PC-9 (cell line): ENCODE measurements at regions not wholly inside any gene's neighbourhood (a gene's known extent, or its start where the extent isn't known, plus 50 kb on each side); places are given as distances from the start of the nearest gene placed in this dataset.

ENCODE experiments used
- BruUV-seq: library from RNA; stranded (reverse); fragments of 400-500 nt; replicated peaks from 2 replicates; lab custom pipeline; 2021; lab: Mats Ljungman, UMichigan
- CTCF ChIA-PET: fragments of 300-600 bp; sonication (Branson Sonifier 250); formaldehyde crosslinking; loops from one replicate; lab custom pipeline; 2022; ENCODE audit warnings: antibody characterized with exemption; lab: Charles Lee
- POLR2A ChIA-PET: fragments of 300-600 bp; sonication (Branson Sonifier 250); formaldehyde crosslinking; loops from one replicate; lab custom pipeline; 2022; ENCODE audit warnings: antibody characterized with exemption; ENCODE audit not compliant: unreplicated experiment; lab: Charles Lee
- DNase-seq, 2 experiments: peaks; one replicate each; pipeline versions ENCODE4 v3.0.0 to v3.0.0-alpha.2; 2015 to 2022; ENCODE audit warnings: mixed read lengths in 1 of 2
- H2AFZ ChIP-seq: fragments of 200-600 bp; sonication (generic); 2 replicates; pipeline ENCODE4 v1.8.1; 2017; ENCODE audit warnings: antibody characterized with exemption
- H3F3A ChIP-seq: fragments of 200-600 bp; sonication (generic); 2 replicates; pipeline ENCODE4 v1.8.1; 2017; ENCODE audit warnings: antibody characterized with exemption, mild to moderate bottlenecking, low read depth; ENCODE audit not compliant: insufficient read depth
- H3K27ac ChIP-seq: fragments of 200-600 bp; sonication (generic); 2 replicates; pipeline ENCODE4 v1.6.1; 2016; ENCODE audit warnings: mixed run types
- H3K27me3 ChIP-seq: fragments of 200-600 bp; sonication (generic); 2 replicates; pipeline ENCODE4 v1.6.1; 2016; ENCODE audit warnings: low read depth, mixed run types; ENCODE audit not compliant: insufficient read depth
- H3K36me3 ChIP-seq: fragments of 200-600 bp; sonication (generic); 2 replicates; pipeline ENCODE4 v1.6.1; 2016; ENCODE audit warnings: low read depth, mixed run types
- H3K4me1 ChIP-seq: fragments of 200-600 bp; sonication (generic); replicated peaks from 2 replicates; pipeline ENCODE4 v1.6.1; 2016; ENCODE audit warnings: mixed run types; ENCODE audit not compliant: insufficient read depth
- H3K4me2 ChIP-seq: fragments of 200-600 bp; sonication (generic); 2 replicates; pipeline ENCODE4 v1.6.1; 2017; ENCODE audit warnings: mixed run types
- H3K4me3 ChIP-seq: fragments of 200-600 bp; sonication (generic); 2 replicates; pipeline ENCODE4 v1.6.1; 2016; ENCODE audit warnings: mixed run types
- H3K79me2 ChIP-seq: fragments of 200-600 bp; sonication (generic); 2 replicates; pipeline ENCODE4 v1.6.1; 2017; ENCODE audit warnings: low read depth, mixed run types
- H3K9me2 ChIP-seq: fragments of 200-600 bp; sonication (generic); 2 replicates; pipeline ENCODE4 v1.8.1; 2017; ENCODE audit warnings: mild to moderate bottlenecking; ENCODE audit not compliant: insufficient read depth
- H3K9me3 ChIP-seq: fragments of 200-600 bp; sonication (generic); 2 replicates; pipeline ENCODE4 v1.8.1; 2016; ENCODE audit warnings: low read depth; ENCODE audit not compliant: insufficient read depth
- H4K20me1 ChIP-seq: fragments of 200-600 bp; sonication (generic); 2 replicates; pipeline ENCODE4 v1.8.1; 2017; ENCODE audit not compliant: insufficient read depth
- EZH2 ChIP-seq: fragments of 200-600 bp; sonication (generic); IDR thresholded peaks from 2 replicates; pipeline ENCODE4 v1.8.0; 2017; ENCODE audit warnings: antibody characterized with exemption, low read depth
- intact Hi-C: fragments of 100-400 bp; cut with micrococcal nuclease; formaldehyde crosslinking; loops from one replicate; pipeline ENCODE4 v1.10.0; 2022; ENCODE audit not compliant: unreplicated experiment
- TF ChIP-seq, protein P1 (sequence below): fragments of 200-600 bp; sonication (generic); conservative IDR thresholded peaks from 2 replicates; pipeline ENCODE4 v1.6.1; 2017; ENCODE audit warnings: mixed run types, antibody characterized with exemption, mild to moderate bottlenecking, moderate library complexity

DNA sequence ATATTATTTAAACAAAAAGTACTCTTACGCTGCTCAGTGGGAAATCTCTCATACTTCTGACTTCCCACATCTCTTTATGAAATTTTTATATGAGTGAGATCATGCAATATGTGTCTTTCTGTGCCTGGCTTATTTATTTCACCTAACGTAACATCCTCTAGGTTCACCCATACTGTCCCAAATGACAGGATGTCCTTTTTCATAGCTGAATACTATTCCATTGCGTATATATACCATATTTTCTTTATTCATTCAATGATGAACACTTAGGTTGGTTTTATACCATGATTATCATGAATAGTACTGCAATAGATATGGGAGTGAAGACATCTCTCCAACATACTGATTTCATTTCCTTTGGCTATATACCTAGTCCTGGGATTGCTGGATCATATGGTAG, 57.8 kb upstream of the TPP2 start:
- no peak overlapping the region for H3K27ac ChIP-seq
- ChIA-PET CTCF (no interaction called here), POLR2A (no interaction called here)
- H4K20me1 ChIP-seq: no peaks in the 10 kb centered on the region
- no TSS peak for BruUV-seq
- no peak overlapping the region for H3K4me3 ChIP-seq
- H3F3A ChIP-seq: no peaks in the 10 kb centered on the region
- no peaks in the 10 kb centered on the region for H3K9me2 ChIP-seq
- H3K4me1 ChIP-seq: no peaks in the 10 kb centered on the region
- H3K79me2 ChIP-seq: no peaks in the 10 kb centered on the region
- TF ChIP-seq, protein P1, sequence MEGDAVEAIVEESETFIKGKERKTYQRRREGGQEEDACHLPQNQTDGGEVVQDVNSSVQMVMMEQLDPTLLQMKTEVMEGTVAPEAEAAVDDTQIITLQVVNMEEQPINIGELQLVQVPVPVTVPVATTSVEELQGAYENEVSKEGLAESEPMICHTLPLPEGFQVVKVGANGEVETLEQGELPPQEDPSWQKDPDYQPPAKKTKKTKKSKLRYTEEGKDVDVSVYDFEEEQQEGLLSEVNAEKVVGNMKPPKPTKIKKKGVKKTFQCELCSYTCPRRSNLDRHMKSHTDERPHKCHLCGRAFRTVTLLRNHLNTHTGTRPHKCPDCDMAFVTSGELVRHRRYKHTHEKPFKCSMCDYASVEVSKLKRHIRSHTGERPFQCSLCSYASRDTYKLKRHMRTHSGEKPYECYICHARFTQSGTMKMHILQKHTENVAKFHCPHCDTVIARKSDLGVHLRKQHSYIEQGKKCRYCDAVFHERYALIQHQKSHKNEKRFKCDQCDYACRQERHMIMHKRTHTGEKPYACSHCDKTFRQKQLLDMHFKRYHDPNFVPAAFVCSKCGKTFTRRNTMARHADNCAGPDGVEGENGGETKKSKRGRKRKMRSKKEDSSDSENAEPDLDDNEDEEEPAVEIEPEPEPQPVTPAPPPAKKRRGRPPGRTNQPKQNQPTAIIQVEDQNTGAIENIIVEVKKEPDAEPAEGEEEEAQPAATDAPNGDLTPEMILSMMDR: no peak
- no peak for TF ChIP-seq EZH2
- H2AFZ ChIP-seq: no peak overlapping the region
- intact Hi-C loops: no loop called here
- H3K27me3 ChIP-seq: peaks cover 72% of the 10 kb centered on the region
- no peak overlapping the region for H3K4me2 ChIP-seq
- no peak for DNase-seq
- H3K36me3 ChIP-seq: no peaks in the 10 kb centered on the region
- no peaks in the 10 kb centered on the region; the same call in 1 of the 2 replicates for H3K9me3 ChIP-seq

DNA sequence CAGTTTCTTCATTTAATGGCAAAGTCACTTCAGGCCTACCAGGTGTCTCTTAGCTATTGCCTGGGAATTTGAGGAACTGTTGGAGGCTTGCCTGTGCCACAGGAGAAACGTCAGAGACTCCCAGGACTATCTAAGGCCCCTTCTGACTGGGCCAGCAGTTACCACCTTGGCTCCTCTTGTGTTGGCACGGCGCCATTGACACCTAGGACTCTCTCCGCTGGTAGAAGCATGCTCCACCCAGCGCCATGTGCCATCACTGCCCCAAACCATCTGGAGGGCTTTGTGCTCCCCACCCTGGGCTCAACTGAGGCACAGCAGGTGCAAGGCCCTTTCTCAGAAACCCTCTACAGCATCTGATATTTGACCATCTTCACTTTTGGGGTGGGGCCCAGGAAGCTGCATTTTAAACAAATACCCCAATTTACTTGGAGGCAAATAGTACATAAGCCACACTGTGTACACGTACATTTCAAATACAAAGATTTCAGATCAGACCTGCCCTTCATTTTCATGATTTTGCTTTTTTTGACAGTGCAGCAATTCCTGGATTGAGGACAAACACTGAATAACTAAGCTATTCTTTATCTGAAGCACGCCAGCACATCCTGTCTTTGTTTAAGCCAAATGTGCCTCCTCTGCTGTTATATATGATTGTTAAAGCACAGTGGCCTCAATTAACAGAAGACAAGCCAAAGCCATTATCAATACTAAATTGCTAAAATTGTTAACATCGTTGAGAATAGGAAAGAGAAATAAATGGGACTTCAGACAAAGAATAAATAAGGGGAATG, 59.9 kb upstream of the TPP2 start:
- intact Hi-C loops: no loop called here
- H3K4me3 ChIP-seq: no peak overlapping the region
- H3K9me2 ChIP-seq: no peaks in the 10 kb centered on the region
- H3K9me3 ChIP-seq: no peaks in the 10 kb centered on the region; the same call in 1 of the 2 replicates
- CTCF ChIA-PET: interaction anchor here (0.6 kb wide), 1 partner anchor 127 kb away, joined by 3 read pairs; no protein-coding TSS in a partner anchor
- POLR2A ChIA-PET: no interaction called here
- H3K27ac ChIP-seq: no peak overlapping the region
- no TSS peak for BruUV-seq
- no peaks in the 10 kb centered on the region for H3K79me2 ChIP-seq
- H3K36me3 ChIP-seq: no peaks in the 10 kb centered on the region
- H3K4me1 ChIP-seq: no peaks in the 10 kb centered on the region
- H3K4me2 ChIP-seq: no peak overlapping the region
- H2AFZ ChIP-seq: no peak overlapping the region
- TF ChIP-seq EZH2: no peak
- TF ChIP-seq, protein P1: no peak
- H4K20me1 ChIP-seq: no peaks in the 10 kb centered on the region
- no peak for DNase-seq
- H3F3A ChIP-seq: no peaks in the 10 kb centered on the region
- H3K27me3 ChIP-seq: peaks cover 81% of the 10 kb centered on the region

DNA sequence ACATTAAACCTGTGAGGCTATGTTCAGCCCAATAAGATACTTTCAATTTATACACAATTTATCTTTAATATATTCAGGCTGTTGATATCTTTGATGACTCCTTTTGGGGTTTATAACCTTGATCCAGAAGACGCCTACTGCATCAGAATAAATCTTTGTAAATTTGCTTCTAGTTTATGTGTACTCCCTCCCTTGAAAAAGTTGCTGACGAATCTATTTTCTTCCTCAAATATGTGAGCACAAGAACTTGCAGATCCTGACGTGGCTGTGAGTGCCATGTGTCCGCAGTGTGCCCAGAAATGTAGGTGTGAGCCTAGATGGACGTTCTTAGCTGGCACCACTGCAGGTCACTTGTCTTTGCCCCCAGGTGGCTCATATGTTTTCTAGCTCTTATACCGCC, 60.6 kb upstream of the TPP2 start:
- POLR2A ChIA-PET: no interaction called here
- Histone ChIP-seq H3K4me2 (no peak overlapping the region), H3K36me3 (no peaks in the 10 kb centered on the region), H3K79me2 (no peaks in the 10 kb centered on the region), H3K9me2 (no peaks in the 10 kb centered on the region), H3K27me3 (peaks cover 82% of the 10 kb centered on the region), H4K20me1 (no peaks in the 10 kb centered on the region), H3F3A (no peaks in the 10 kb centered on the region), H3K4me1 (no peaks in the 10 kb centered on the region), H3K9me3 (no peaks in the 10 kb centered on the region; the same call in 1 of the 2 replicates), H2AFZ (no peak overlapping the region), H3K4me3 (no peak overlapping the region), H3K27ac (no peak overlapping the region)
- CTCF ChIA-PET: no interaction called here
- no peak for TF ChIP-seq EZH2
- TF ChIP-seq, protein P1: no peak
- no TSS peak for BruUV-seq
- intact Hi-C loops: no loop called here
- no peak for DNase-seq
